HG03565 (cell line): ENCODE measurements at regions not wholly inside any gene's neighbourhood (a gene's known extent, or its start where the extent isn't known, plus 50 kb on each side); places are given as distances from the start of the nearest gene placed in this dataset.
"Not testable (repeated sequence)": the region's sequence is repeated elsewhere in the genome, so short reads cannot be mapped to it uniquely, and the experiment has no call there.

Source experiments
- ATAC-seq: cut with Tn5 transposase; IDR thresholded peaks from one replicate; pipeline ENCODE4 v1.9.1; 2021; ENCODE audit warnings: mild to moderate bottlenecking, moderate library complexity; ENCODE audit not compliant: unreplicated experiment

- no peak for ATAC-seq
Observed at GRCh38 chr19:28578208-28578607, 634.7 kb downstream of the UQCRFS1 start.

GRCh38 chr19:28577666-28578065 is 635.3 kb downstream of the UQCRFS1 start:
- no peak for ATAC-seq

DNA sequence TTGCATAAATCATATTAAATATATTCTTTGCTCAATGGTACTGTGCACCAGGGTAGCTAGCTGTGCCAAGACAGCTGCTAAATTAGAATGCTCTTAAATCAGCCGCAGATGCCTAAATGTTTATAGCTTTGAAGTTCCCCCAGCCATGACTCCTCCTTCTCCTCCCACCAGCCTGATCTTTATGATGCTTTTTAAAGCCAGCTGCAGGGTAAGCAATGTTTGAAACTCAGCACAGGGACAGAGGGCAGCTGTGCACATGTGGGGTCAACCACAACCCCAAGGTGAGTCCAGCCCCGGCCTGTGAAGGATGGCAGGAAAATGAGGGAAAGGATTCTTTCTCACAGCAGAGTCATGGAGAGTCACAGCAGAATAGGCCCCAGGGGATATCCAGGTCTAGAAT is 635.7 kb downstream of the UQCRFS1 start:
- no peak for ATAC-seq

GRCh38 chr19:28575816-28576215 is 637.1 kb downstream of the UQCRFS1 start:
- ATAC-seq = no peak

DNA sequence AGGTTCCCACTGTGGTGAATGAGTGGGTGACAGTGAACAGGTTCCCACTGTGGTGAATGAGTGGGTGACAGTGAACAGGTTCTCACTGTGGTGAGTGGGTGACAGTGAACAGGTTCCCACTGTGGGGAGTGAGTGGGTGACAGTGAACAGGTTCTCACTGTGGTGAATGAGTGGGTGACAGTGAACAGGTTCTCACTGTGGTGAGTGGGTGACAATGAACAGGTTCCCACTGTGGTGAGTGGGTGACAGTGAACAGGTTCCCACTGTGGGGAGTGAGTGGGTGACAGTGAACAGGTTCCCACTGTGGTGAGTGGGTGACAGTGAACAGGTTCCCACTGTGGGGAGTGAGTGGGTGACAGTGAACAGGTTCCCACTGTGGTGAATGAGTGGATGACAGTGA is 637.6 kb downstream of the UQCRFS1 start:
- not testable (repeated sequence) for ATAC-seq

DNA sequence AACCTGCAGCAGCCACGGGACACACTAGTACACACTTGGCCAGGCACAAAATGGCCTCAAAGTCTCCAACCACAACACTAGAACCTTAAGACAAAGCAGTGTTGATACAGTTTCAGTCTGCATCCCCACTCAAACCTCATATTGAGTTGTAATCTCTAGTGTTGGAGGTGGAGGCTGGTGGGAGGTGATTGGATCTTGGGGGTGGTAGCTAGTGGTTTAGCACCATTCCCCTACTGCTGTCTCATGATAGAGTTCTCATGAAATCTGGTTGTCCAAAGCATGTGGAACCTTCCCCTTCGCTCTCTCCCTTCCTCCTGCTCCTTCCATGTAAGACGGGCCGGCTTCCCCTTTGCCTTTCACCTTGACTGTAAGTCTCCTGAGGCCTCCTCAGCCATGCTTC is 638.7 kb downstream of the UQCRFS1 start:
- no peak for ATAC-seq

DNA sequence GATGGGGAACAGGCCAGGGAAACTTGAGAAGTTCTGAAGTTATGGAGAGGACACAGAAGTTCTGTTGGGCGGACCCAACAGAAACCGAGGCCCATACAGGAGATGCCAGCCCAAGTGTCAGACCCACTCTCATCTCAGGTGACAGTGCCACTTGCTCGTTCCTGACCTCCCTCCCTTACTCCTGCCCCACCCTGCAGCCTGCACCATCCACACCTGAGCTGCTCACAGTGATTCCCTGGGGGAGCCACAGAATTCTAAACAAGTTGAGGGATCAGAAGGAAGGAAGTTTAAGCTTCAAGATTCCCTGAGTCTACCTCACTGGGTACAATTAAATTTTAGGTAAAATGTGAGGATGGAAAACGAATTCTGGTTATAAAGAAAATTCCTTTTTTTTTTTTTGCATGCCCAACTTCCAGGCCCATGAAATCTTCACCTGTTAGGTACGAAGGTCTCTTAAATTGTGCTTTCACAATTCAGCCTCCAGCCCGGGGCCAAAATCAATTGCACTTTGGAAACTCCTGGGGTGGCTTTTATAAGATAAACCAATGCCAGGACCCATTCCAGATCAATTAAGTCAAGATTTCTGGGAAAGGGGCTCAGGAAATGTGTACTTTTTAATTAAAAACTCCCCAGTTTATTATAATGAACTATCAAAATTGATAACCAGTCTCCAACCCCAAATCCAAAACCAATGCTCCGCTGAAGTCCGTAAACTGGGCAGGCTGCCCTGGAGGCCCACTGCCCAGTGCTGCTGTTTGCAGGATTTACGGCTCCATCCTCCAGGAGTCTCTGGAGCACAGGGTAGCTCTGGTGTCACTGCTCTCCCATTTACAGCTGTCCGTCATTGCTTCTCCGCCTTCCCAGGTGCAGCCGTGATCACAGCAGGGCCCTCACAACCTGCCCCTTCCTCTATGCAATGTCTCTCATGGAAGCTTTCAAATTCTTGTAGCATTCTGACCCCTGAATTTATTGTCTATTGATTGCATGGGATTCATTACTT is 643.5 kb downstream of the UQCRFS1 start:
- no peak for ATAC-seq

DNA sequence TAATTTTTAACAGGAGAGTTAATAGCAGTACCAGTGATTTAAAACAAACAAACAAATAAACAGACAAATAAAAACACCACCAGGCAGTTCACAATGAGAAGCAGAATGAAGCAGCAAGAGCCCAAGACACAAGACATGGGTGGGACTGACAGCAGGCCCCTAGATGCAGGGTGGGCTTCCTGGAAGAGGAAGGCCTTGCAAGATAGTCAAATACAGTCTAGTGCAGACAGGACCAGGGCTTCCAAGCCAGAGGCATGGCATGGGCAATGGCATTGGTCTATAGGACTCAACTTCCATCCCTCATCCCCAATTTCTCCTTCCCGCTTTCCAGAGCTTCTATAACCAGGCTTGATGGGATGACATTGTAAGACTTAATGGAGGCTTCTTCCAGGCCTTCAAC is 645.1 kb downstream of the UQCRFS1 start:
- no peak for ATAC-seq

- no peak for ATAC-seq
Observed at GRCh38 chr19:28563964-28564921, 648.7 kb downstream of the UQCRFS1 start.

DNA sequence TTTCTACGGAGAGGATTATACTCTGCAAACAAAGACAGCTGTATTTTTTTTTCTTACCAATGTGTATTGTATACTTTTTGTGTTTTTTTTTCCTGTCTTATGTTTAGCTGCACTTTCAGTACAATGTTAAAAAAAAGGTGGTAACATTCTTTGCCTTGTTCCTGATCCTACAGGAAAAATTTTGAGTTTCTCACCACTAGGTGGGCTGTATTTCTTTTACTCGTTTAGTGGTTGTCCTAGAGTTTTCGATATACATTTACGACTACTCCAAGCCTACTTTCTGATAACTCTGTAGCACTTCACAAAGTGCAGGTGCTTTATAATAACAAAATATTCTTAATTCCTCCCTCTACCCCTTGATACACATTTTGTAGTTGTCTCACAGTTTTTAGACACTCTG is 652.2 kb downstream of the UQCRFS1 start:
- no peak for ATAC-seq

DNA sequence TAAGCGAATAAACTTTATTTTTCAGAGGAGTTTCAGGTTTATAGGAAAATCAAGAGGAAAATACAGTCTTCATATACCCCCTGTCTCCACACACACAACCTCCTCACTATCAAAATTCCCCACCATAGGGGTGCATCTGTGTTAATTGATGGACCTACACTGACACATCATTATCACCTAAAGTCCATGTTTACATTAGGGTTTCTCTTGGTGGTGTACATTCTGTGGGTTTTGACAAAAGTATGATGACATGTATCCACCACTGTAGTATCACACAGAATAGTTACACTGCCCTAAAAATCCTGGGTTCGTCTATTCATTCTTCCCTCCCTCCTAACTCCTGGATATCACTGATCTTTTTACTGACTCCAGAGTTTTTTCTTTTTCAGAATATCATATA is 654.2 kb downstream of the UQCRFS1 start:
- ATAC-seq = no peak

GRCh38 chr19:28556371-28556770 is 656.6 kb downstream of the UQCRFS1 start:
- no peak for ATAC-seq

GRCh38 chr19:28555317-28555716 is 657.6 kb downstream of the UQCRFS1 start:
- ATAC-seq = no peak

DNA sequence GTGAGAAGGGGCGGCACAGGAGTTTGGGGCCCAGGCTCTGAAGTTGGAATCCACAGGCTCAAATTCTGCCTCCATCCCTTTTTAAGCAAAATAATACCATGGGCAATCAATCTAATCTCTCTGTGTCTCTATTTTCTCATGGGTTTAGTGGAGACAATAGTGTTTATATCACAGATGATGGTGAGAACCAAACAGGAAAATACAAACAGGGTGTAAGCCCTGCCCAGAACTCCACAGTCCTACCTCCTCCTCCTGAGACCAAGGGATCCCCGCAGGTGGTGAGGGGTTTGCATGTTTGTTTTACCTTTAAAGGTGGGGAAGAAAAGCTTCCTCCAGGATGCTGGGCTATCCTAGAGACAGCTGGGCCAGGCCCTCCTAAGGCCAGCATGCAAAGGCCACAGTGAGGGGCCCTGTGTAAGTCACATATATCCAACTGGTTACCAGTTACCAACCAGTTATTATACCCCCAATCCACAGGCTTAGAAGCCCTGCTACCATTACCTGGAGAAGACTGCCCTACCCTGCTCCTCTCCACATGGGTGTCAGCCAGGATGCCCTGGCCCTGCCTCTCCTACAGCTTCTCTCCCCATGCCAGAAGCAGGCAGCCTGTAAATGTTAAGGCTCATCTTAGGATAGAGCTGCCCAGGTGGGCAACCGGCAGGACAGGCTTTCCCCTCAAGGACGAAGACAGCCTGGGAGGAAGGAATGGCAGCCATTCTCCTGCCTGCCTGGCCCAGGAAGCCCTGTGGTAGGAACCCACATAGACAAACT is 658.4 kb downstream of the UQCRFS1 start:
- ATAC-seq = no peak

- ATAC-seq = no peak
Observed at GRCh38 chr19:28553764-28554163, 659.2 kb downstream of the UQCRFS1 start.

GRCh38 chr19:28553005-28553404 is 659.9 kb downstream of the UQCRFS1 start:
- ATAC-seq = no peak

- no peak for ATAC-seq
Observed at GRCh38 chr19:28549680-28550277, 663.2 kb downstream of the UQCRFS1 start.

- ATAC-seq = no peak
Observed at GRCh38 chr19:28546148-28546685, 666.7 kb downstream of the UQCRFS1 start.

GRCh38 chr19:28545397-28545796 is 667.6 kb downstream of the UQCRFS1 start:
- ATAC-seq = not testable (repeated sequence)
